ENCODE measurements at regions not wholly inside any gene's neighbourhood (a gene's known extent, or its start where the extent isn't known, plus 50 kb on each side); places are given as distances from the start of the nearest gene placed in this dataset.

DNA sequence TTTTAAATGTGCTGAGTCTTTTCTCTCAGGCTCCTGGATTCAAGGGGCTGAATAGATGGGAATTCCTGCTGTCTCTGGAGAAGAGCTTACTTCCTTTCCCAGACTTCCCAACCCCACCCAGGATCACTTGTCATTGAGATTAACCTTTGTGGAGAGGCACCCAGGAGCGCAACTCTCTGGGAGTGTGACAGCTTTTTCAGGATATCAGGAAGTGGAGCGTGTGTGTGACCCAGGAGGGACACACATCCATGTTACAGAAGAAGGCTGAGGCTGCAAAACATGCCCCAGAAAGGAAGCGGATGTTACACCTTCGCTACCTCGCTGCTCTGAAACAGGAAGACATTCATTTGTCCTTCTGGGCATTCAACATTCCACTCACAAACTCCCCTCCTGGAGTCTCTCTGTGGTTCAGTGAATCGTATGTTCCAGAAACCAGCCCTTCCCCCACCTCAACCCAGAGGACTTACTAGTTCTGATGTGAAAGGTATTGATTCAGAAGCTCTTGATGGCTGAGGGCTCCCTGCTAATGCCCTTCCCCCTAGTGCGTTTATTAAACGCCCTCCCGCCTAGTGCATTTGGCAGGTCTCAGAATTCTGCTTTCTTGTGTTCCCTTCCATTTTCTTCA, 523.9 kb downstream of the TNS1 start:
- TF ChIP-seq POLR2A (IDR thresholded peaks at IDR 0.05) = no peak
- TF ChIP-seq, protein P1, sequence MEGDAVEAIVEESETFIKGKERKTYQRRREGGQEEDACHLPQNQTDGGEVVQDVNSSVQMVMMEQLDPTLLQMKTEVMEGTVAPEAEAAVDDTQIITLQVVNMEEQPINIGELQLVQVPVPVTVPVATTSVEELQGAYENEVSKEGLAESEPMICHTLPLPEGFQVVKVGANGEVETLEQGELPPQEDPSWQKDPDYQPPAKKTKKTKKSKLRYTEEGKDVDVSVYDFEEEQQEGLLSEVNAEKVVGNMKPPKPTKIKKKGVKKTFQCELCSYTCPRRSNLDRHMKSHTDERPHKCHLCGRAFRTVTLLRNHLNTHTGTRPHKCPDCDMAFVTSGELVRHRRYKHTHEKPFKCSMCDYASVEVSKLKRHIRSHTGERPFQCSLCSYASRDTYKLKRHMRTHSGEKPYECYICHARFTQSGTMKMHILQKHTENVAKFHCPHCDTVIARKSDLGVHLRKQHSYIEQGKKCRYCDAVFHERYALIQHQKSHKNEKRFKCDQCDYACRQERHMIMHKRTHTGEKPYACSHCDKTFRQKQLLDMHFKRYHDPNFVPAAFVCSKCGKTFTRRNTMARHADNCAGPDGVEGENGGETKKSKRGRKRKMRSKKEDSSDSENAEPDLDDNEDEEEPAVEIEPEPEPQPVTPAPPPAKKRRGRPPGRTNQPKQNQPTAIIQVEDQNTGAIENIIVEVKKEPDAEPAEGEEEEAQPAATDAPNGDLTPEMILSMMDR (IDR thresholded peaks at IDR 0.05) = no peak

All from testis (tissue), 2 donors.